PC-3 (cell line): ENCODE measurements at regions not wholly inside any gene's neighbourhood (a gene's known extent, or its start where the extent isn't known, plus 50 kb on each side); places are given as distances from the start of the nearest gene placed in this dataset.
"Not testable (repeated sequence)": the region's sequence is repeated elsewhere in the genome, so short reads cannot be mapped to it uniquely, and the experiment has no call there.

Experiments
- ATAC-seq: fragments of 200-7000 bp; cut with Tn5 transposase; 2 replicates; pipeline ENCODE4 v1.9.1; 2020; ENCODE audit warnings: mild to moderate bottlenecking, moderate library complexity
- BruUV-seq: library from RNA; stranded (reverse); fragments of 400-500 nt; replicated peaks from 2 replicates; lab custom pipeline; 2021; lab: Mats Ljungman, UMichigan
- CTCF ChIA-PET: fragments of 300-600 bp; sonication (Branson Sonifier 250); formaldehyde crosslinking; loops from one replicate; lab custom pipeline; 2022; ENCODE audit warnings: antibody characterized with exemption; lab: Charles Lee
- POLR2A ChIA-PET: fragments of 300-600 bp; sonication (Branson Sonifier 250); formaldehyde crosslinking; loops from one replicate; lab custom pipeline; 2022; ENCODE audit warnings: antibody characterized with exemption; ENCODE audit not compliant: unreplicated experiment; lab: Charles Lee
- DNase-seq: peaks from one replicate; pipeline ENCODE4 v3.0.0-alpha.2; 2015
- H2AFZ ChIP-seq: fragments of 300-600 bp; sonication (generic); 2 replicates; pipeline ENCODE4 v1.6.0; 2016; ENCODE audit warnings: antibody characterized with exemption, low read length
- H3F3A ChIP-seq: fragments of 300-600 bp; sonication (generic); one replicate; pipeline ENCODE4 v1.6.0; 2017; ENCODE audit warnings: antibody characterized with exemption, low read length, control low read depth, mild to moderate bottlenecking; ENCODE audit not compliant: unreplicated experiment
- H3K27ac ChIP-seq: fragments of 300-600 bp; sonication (generic); 2 replicates; pipeline ENCODE4 v1.5.1; 2016; ENCODE audit warnings: mild to moderate bottlenecking, low read length
- H3K27me3 ChIP-seq: fragments of 300-600 bp; sonication (generic); 2 replicates; pipeline ENCODE4 v1.6.1; 2016; ENCODE audit warnings: low read length, mixed read lengths
- H3K36me3 ChIP-seq: fragments of 300-600 bp; sonication (generic); 2 replicates; pipeline ENCODE4 v1.6.1; 2016; ENCODE audit warnings: low read depth, mixed run types, low read length, mixed read lengths
- H3K4me1 ChIP-seq: fragments of 300-600 bp; sonication (generic); 2 replicates; pipeline ENCODE4 v1.5.1; 2016; ENCODE audit warnings: low read length; ENCODE audit not compliant: insufficient read depth
- H3K4me2 ChIP-seq: fragments of 300-600 bp; sonication (generic); 2 replicates; pipeline ENCODE4 v1.6.0; 2016; ENCODE audit warnings: low read length
- H3K4me3 ChIP-seq: fragments of 300-600 bp; sonication (generic); 2 replicates; pipeline ENCODE4 v1.5.1; 2016; ENCODE audit warnings: mild to moderate bottlenecking, low read length, mixed read lengths
- H3K79me2 ChIP-seq: fragments of 300-600 bp; sonication (generic); 2 replicates; pipeline ENCODE4 v1.6.1; 2017; ENCODE audit warnings: low read length, mixed read lengths
- H3K9ac ChIP-seq: fragments of 300-600 bp; sonication (generic); 2 replicates; pipeline ENCODE4 v1.6.0; 2016; ENCODE audit warnings: mild to moderate bottlenecking, low read length
- H3K9me2 ChIP-seq: fragments of 300-600 bp; sonication (generic); replicated peaks from 2 replicates; pipeline ENCODE4 v1.6.1; 2016; ENCODE audit warnings: mixed run types, low read length, mixed read lengths
- H3K9me3 ChIP-seq: fragments of 300-600 bp; sonication (generic); 2 replicates; pipeline ENCODE4 v1.6.1; 2016; ENCODE audit warnings: low read length, mixed read lengths
- H4K20me1 ChIP-seq: fragments of 300-600 bp; sonication (generic); 2 replicates; pipeline ENCODE4 v1.6.1; 2016; ENCODE audit warnings: low read length, mixed read lengths
- CTCF ChIP-seq: fragments of 300-600 bp; sonication (generic); conservative IDR thresholded peaks from 2 replicates; pipeline ENCODE4 v1.5.1; 2017; ENCODE audit warnings: antibody characterized with exemption, low read depth, mild to moderate bottlenecking, low read length
- EZH2 ChIP-seq: fragments of 300-600 bp; sonication (generic); IDR thresholded peaks from one replicate; pipeline ENCODE4 v1.6.1; 2017; ENCODE audit warnings: antibody characterized with exemption, mild to moderate bottlenecking, low read length; ENCODE audit not compliant: unreplicated experiment
- EZH2phosphoT487 ChIP-seq: fragments of 300-600 bp; sonication (generic); IDR thresholded peaks from 2 replicates; pipeline ENCODE4 v1.6.1; 2018; ENCODE audit warnings: mild to moderate bottlenecking, antibody characterized with exemption, low read length, borderline replicate concordance
- intact Hi-C: fragments of 100-400 bp; cut with micrococcal nuclease; formaldehyde crosslinking; loops from 2 replicates; pipeline ENCODE4 v1.9.0; 2023

- TF ChIP-seq EZH2: no peak
- no peak for TF ChIP-seq EZH2phosphoT487
- no peak for TF ChIP-seq CTCF
- no peaks in the 10 kb centered on the region for H3K9me3 ChIP-seq
- intact Hi-C loops: no loop called here
- no peaks in the 10 kb centered on the region for H3K79me2 ChIP-seq
- POLR2A ChIA-PET: no interaction called here
- DNase-seq (no peak), ATAC-seq (no peak)
- CTCF ChIA-PET: interaction anchor here (0.5 kb wide), 1 partner anchor 1119 kb away, joined by 3 read pairs; no protein-coding TSS in a partner anchor
- peaks cover 36% of the 10 kb centered on the region for H3K27me3 ChIP-seq
- no peak overlapping the region for H3K4me3 ChIP-seq
- H3K27ac ChIP-seq: no peak overlapping the region
- H4K20me1 ChIP-seq: no peaks in the 10 kb centered on the region
- H3F3A ChIP-seq: no peaks in the 10 kb centered on the region
- no peaks in the 10 kb centered on the region for H3K36me3 ChIP-seq
- H3K9ac ChIP-seq: no peak overlapping the region
- no peaks in the 10 kb centered on the region for H3K9me2 ChIP-seq
- no peak overlapping the region for H2AFZ ChIP-seq
- BruUV-seq: no TSS peak
- no peak overlapping the region for H3K4me2 ChIP-seq
- no peaks in the 10 kb centered on the region for H3K4me1 ChIP-seq
These were observed 70.4 kb upstream of the TMED7 start for GRCh38 chr5:115696141-115696650.

- no peak for TF ChIP-seq EZH2phosphoT487
- no peak for TF ChIP-seq CTCF
- no peak for TF ChIP-seq EZH2
- no peaks in the 10 kb centered on the region for H3K4me1 ChIP-seq
- peaks cover 36% of the 10 kb centered on the region for H3K27me3 ChIP-seq
- no peaks in the 10 kb centered on the region for H3K79me2 ChIP-seq
- no peak overlapping the region for H3K27ac ChIP-seq
- H3K4me3 ChIP-seq: no peak overlapping the region
- H4K20me1 ChIP-seq: no peaks in the 10 kb centered on the region
- no peak overlapping the region for H3K4me2 ChIP-seq
- CTCF ChIA-PET: interaction anchor here (0.5 kb wide), 1 partner anchor 1119 kb away, joined by 3 read pairs; no protein-coding TSS in a partner anchor
- H3K9ac ChIP-seq: no peak overlapping the region
- intact Hi-C loops: no loop called here
- ATAC-seq (no peak), DNase-seq (no peak)
- no peak overlapping the region for H2AFZ ChIP-seq
- H3K9me2 ChIP-seq: no peaks in the 10 kb centered on the region
- POLR2A ChIA-PET: no interaction called here
- H3F3A ChIP-seq: no peaks in the 10 kb centered on the region
- H3K9me3 ChIP-seq: no peaks in the 10 kb centered on the region
- no TSS peak for BruUV-seq
- no peaks in the 10 kb centered on the region for H3K36me3 ChIP-seq
These were observed 69.6 kb upstream of the TMED7 start for GRCh38 chr5:115695310-115695880.

- H3K4me3 ChIP-seq, H3F3A ChIP-seq, H3K36me3 ChIP-seq, POLR2A ChIA-PET, H3K27ac ChIP-seq, H3K79me2 ChIP-seq, CTCF ChIA-PET, intact Hi-C loops, H2AFZ ChIP-seq, H3K9me3 ChIP-seq, H3K4me2 ChIP-seq, DNase-seq, H3K9me2 ChIP-seq, BruUV-seq, H3K4me1 ChIP-seq, H3K9ac ChIP-seq, H4K20me1 ChIP-seq, ATAC-seq: not testable (repeated sequence)
- H3K27me3 ChIP-seq: peaks cover 35% of the 10 kb centered on the region
These were observed 66.0 kb upstream of the TMED7 start for GRCh38 chr5:115691814-115692213.
